ENCODE measurements at regions not wholly inside any gene's neighbourhood (a gene's known extent, or its start where the extent isn't known, plus 50 kb on each side); places are given as distances from the start of the nearest gene placed in this dataset.
A peak's percentile ranks its signal among the peaks of the same experiment; 100 is the strongest.

GRCh38 chr11:76721755-76722677, 51.5 kb upstream of the LRRC32 start:
- peak; percentile 23 for DNase-seq (ENCODE audit: low read depth)

GRCh38 chr11:76723142-76723541, 52.6 kb upstream of the LRRC32 start:
- DNase-seq (ENCODE audit: low read depth): no peak

DNA sequence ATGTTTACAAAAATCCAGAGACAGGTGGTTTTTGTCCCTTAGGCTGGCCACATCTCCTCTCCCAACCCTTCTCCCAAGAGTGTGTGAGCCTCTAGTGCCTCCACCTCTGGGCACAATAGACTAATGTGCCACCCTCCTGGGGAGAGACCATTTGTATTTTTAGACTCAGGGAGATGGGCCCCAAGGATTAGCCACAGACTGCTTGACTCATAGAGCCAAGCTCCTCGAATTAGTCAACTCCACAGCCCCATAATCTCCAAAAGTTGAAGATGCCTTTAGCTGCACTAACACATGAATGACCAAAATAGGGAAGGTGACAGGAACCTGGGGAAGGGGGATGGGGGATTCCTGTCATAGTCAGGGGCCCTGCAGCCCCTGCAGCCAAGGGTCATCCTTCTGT, 53.0 kb upstream of the LRRC32 start:
- DNase-seq (ENCODE audit: low read depth): no peak

DNA sequence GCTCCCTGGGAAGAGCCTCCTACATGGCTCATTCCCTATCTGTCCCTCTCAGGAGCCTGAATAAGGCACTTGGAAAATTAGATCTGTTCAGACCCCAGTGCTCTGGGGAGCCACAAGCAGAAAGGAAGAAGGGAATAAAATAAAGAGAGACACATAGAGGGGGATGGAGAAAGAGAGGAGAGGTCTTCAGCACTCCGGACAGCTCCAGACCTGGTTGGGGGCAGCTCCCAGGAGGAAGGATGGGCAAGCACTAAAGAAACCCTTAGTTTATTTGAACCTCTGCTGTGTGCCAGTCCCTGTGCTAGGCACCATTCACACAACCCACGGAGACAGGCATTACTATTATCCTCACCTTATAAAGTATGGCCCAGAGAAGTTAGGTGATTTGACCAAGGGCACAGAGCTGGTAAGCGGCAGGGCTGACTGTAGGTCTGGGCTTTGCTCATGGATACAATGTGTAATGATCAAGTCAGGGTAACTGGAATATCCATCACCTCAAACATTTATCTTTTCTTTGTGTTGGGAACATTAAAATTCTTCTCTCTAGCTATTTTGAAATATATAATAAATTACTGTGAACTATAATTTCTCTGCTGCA, 53.7 kb upstream of the LRRC32 start:
- no peak for DNase-seq (ENCODE audit: low read depth)

- DNase-seq (ENCODE audit: low read depth): no peak
Observed at GRCh38 chr11:76728227-76728626, 54.9 kb upstream of the TSKU start.

GRCh38 chr11:76728778-76729177, 54.4 kb upstream of the TSKU start:
- no peak for DNase-seq (ENCODE audit: low read depth)

GRCh38 chr11:76729214-76729613, 53.9 kb upstream of the TSKU start:
- DNase-seq (ENCODE audit: low read depth): no peak

DNA sequence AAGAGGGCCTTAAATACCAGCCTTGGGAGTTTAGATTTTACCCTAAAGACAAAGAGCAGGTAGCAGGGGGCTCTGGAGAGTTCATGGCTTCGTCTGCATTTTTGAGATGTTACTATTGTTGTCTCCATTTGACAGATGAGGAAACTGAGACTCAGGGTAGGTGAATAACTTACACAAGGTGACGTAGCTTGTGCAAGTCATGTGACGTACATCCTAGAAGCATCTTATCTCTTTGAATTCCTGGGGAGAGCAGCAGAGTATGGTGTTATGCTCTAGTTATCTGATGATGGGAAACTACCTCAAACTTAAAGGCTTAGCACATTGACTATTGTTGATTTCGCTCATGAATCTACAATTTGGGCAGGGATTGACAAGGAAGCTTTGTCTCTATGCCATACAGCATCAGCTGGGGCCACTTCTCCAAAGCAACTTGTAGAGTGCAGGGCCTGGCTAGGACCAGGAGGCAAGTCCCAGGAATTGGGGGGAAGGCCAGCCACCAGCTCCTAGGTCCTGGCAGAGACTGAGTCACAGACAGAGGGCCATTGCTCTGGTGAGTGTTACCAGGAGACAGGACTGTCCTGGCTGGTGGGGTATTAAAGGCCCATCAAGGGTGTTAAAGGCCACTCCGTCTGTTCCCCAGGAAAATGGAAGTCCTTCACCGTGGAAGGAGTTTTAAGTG, 52.1 kb upstream of the TSKU start:
- DNase-seq (ENCODE audit: low read depth): no peak

- no peak for DNase-seq (ENCODE audit: low read depth)
Observed at GRCh38 chr11:76732643-76733042, 50.5 kb upstream of the TSKU start.
